ENCODE measurements at regions not wholly inside any gene's neighbourhood (a gene's known extent, or its start where the extent isn't known, plus 50 kb on each side); places are given as distances from the start of the nearest gene placed in this dataset.

DNA sequence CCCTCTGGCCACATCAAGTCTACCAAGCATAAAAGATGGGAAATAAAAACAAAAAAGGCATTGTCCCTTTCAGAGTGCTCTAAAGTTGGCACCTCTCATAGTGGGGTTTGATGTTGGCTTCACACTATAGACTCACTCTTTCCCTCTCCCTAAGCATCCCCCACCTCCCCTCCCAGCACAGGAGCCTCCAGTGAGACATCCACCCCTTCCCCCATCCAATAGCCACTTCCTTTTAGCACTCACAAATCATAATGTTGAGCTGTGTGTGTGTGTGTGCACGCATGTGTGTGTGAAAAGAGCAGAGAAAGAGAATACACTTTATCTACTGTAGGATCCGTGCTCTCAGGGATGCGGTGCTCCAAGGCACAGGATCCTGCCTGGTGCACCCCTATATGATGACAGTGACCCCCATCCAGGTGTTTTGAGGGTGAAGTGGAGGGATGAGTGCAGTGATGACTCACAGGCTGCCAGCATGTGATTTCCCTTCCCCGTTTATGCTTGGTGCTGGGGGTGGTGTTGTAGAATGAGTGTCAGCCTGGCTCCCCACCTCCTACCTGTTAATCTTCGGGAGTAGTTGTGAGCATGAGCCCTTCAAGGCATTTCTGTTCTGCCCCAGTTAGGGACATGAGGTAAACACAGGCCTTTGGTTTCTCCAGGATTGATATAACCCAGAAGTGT is 235.2 kb upstream of the B3GAT1 start:
- Mint-ChIP-seq H3K4me3 (no peak overlapping the region), H3K27ac (no peak overlapping the region), H3K36me3 (ENCODE audit: low read depth) (no peaks in the 10 kb centered on the region), H3K27me3 (ENCODE audit: low read depth) (peaks cover 52% of the 10 kb centered on the region), H3K4me1 (peaks cover 19% of the 10 kb centered on the region), H3K9me3 (no peaks in the 10 kb centered on the region)
- TF ChIP-seq, protein P1, sequence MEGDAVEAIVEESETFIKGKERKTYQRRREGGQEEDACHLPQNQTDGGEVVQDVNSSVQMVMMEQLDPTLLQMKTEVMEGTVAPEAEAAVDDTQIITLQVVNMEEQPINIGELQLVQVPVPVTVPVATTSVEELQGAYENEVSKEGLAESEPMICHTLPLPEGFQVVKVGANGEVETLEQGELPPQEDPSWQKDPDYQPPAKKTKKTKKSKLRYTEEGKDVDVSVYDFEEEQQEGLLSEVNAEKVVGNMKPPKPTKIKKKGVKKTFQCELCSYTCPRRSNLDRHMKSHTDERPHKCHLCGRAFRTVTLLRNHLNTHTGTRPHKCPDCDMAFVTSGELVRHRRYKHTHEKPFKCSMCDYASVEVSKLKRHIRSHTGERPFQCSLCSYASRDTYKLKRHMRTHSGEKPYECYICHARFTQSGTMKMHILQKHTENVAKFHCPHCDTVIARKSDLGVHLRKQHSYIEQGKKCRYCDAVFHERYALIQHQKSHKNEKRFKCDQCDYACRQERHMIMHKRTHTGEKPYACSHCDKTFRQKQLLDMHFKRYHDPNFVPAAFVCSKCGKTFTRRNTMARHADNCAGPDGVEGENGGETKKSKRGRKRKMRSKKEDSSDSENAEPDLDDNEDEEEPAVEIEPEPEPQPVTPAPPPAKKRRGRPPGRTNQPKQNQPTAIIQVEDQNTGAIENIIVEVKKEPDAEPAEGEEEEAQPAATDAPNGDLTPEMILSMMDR (IDR thresholded peaks at IDR 0.05; ENCODE audit: unreplicated experiment in 3 of 3) = no peak

DNA sequence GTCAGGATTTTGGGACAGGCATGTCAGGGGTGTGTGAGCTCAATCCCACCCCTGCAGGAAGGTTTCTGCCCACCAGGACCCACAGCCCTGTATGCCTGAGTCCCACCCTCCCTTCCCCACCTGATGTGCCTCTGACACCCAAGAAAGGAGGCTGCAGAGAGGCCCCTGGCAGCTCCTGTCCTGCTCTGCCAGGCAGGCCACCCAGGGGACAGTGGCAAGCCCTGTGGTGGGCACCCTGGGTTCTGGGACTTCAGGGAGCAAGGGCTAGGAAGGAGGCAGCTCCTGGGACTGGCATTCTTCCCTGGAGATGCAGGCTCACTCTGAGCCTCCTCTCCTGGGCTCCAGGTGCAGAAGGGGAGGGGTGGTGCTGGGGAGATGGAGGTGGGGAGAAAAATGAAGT is 234.5 kb upstream of the B3GAT1 start:
- Mint-ChIP-seq H3K36me3 (ENCODE audit: low read depth) (no peaks in the 10 kb centered on the region), H3K27ac (no peak overlapping the region), H3K4me1 (peaks cover 19% of the 10 kb centered on the region)

DNA sequence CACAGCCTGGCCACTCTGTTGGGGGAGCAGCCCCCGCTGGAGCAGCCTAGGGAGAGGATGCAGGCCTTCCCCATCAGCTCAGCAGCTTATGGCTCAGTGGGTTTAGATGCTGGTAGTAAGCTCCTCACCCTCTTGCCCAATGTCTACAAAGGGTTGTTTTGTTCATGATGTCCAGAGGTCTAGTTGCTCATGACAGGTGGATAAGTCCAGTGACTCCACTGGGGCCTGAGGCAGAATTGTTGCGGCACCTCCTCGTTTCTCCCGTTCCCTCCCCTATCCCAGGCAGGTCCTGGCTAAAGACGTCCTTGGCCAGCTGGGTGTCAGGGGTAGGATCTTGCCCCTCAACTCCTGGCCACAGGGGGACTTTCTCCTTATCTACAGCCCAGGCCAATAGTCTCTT is 233.5 kb upstream of the B3GAT1 start:
- no peak overlapping the region for H3K27ac Mint-ChIP-seq
- TF ChIP-seq, protein P1 (IDR thresholded peaks at IDR 0.05; ENCODE audit: unreplicated experiment in 3 of 3) = no peak
- no peaks in the 10 kb centered on the region for H3K9me3 Mint-ChIP-seq
- peaks cover 59% of the 10 kb centered on the region for H3K27me3 Mint-ChIP-seq (ENCODE audit: low read depth)
- no peak overlapping the region for H3K4me3 Mint-ChIP-seq
- no peaks in the 10 kb centered on the region for H3K36me3 Mint-ChIP-seq (ENCODE audit: low read depth)
- H3K4me1 Mint-ChIP-seq = peaks cover 19% of the 10 kb centered on the region

More for the DNA sequence above, 234.5 kb upstream of the B3GAT1 start:
- Mint-ChIP-seq H3K9me3 (no peaks in the 10 kb centered on the region), H3K4me3 (no peak overlapping the region), H3K27me3 (ENCODE audit: low read depth) (peaks cover 58% of the 10 kb centered on the region)
- TF ChIP-seq, protein P1 (IDR thresholded peaks at IDR 0.05; ENCODE audit: unreplicated experiment in 3 of 3) = no peak

DNA sequence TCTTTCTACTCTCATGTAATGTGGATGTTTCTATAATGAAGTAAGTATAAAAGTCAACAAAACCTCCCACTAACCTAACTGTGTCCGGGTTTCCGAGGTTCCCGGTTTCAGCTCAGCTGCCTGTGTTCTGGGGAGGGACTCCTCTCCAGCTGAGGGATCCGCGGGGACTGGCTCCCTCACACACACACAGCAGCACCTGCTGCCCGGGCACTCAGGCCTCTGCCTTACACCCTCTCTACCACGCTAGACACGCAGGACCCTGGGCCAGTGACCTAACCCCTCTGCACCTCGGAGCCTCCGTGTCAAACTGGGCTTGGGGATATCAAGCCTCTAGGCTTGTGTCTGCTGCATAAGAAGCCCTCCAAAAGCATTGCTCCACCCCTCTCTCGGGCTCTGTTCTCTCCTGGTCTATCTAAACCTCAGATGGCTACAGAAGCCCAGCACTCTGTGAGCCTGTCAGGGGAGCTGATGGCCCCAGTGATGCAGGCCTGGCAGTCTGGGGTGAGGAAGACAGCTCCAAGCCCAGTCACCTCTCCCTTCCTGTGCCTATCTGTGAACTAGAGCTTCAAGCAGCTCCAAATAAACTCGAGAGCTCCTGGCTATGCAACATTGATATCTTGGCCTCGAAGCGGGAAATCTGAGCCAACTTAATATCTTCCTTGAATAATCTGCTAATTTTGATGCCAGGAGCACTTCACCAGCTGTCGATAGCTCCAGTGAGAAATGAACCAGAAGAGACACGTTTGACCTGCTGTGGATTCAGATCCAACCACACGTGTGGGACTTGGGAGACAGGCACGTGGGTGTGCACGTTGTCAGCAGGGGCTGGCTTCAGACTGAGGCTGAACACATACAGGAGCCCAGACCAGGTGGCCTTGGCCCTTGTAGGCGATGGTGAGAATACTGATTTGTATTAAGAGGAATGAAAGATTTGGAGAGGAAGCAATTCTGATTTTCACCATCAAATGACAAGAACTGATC is 232.7 kb upstream of the B3GAT1 start:
- no peak overlapping the region for H3K27ac Mint-ChIP-seq
- H3K27me3 Mint-ChIP-seq (ENCODE audit: low read depth) = peaks cover 63% of the 10 kb centered on the region

DNA sequence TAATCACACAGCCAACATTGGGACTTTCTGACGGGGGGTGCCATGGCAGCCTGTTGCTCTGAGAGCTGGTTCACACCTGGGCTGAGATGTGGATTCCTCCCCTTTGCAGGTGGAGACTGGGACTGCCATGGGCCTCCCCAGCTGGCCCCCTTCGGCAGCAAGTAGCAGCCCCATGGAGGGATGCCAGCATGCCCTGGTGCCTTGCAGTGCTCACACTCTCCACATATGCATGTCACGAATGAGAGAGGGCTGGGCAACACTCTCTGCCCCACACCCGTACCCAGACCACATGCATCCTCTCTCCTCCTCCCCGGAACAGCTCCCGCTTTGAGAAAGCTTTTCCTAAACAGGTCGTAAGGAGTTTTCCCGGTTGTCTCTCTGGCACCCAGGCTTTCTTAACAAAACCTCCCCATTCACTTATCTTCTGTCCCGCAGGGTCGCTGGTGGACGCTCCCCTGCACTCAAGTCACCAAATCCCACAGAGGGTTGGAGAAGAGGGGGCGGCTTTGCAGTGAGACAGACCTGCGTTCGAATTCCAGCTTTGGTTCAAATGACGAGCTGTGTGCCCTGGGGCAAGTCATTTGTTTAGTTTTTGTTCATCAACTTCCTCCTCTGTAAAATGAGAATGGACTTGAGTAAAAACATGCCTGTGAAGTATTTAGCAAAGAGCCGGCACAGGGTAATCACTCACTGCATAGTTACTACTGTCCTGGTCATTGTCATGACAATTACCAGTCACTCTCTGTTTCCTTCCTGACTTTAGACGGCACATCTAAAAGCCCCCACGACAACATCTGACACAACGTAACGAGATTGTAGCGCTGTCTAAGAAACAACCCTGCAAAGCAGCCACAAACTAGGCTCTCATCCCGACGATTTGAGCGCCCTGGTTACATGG is 231.3 kb upstream of the B3GAT1 start:
- TF ChIP-seq, protein P1 (IDR thresholded peaks at IDR 0.05; ENCODE audit: unreplicated experiment in 3 of 3) = no peak
- Mint-ChIP-seq H3K27ac (no peak overlapping the region), H3K9me3 (no peaks in the 10 kb centered on the region), H3K36me3 (ENCODE audit: low read depth) (no peaks in the 10 kb centered on the region), H3K4me3 (no peak overlapping the region), H3K27me3 (ENCODE audit: low read depth) (peaks cover 65% of the 10 kb centered on the region), H3K4me1 (peaks cover 28% of the 10 kb centered on the region)

More for the DNA sequence above, 232.7 kb upstream of the B3GAT1 start:
- Mint-ChIP-seq H3K36me3 (ENCODE audit: low read depth) (no peaks in the 10 kb centered on the region), H3K9me3 (no peaks in the 10 kb centered on the region), H3K4me3 (no peak overlapping the region), H3K4me1 (peaks cover 19% of the 10 kb centered on the region)
- TF ChIP-seq, protein P1 (IDR thresholded peaks at IDR 0.05; ENCODE audit: unreplicated experiment in 3 of 3) = no peak

Data from nephron (organoid).